ENCODE measurements at regions not wholly inside any gene's neighbourhood (a gene's known extent, or its start where the extent isn't known, plus 50 kb on each side); places are given as distances from the start of the nearest gene placed in this dataset.

DNA sequence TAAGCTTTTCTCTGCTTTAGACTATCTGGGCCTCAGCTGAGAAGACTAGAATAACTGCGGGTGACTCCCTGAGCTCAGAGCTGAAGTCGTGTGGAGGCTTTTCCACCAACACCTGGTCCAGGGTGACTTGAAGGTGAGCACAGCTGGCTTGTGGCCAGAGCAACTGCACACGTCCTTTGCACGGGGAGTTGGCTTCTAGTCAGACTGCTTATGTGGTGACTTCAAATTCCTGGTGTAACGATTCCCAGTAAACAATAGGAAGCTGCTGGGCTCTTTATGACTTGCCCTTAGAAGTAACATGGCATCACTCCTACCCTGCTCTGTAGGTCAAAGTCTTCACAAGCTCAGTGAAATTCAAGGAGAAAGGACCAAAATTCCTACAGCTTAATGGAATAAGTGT, 800.6 kb upstream of the CDH6 start:
- Histone ChIP-seq H3K9me2 (ENCODE audit: insufficient read depth) (peaks cover 11% of the 10 kb centered on the region), H3K4me3 (no peak overlapping the region), H4K20me1 (replicated peaks; ENCODE audit: insufficient read depth) (no peaks in the 10 kb centered on the region), H3K4me1 (ENCODE audit: insufficient read depth) (0 out of 2 replicates have a peak, but pooled peaks cover 5% of the 10 kb centered on the region), H3K27me3 (ENCODE audit: insufficient read depth) (no peaks in the 10 kb centered on the region), H3K4me2 (no peak overlapping the region), H3K79me2 (replicated peaks; ENCODE audit: insufficient read depth) (no peaks in the 10 kb centered on the region), H3K27ac (ENCODE audit: low read depth) (no peak overlapping the region), H2AFZ (peak overlapping the region; percentile 48; the same call in 1 of the 2 replicates), H3K36me3 (ENCODE audit: insufficient read depth) (no peaks in the 10 kb centered on the region), H3F3A (replicated peaks; ENCODE audit: low read depth) (no peaks in the 10 kb centered on the region)
- Mint-ChIP-seq H3K4me3 (no peak overlapping the region), H3K36me3 (ENCODE audit: low read depth) (peaks cover 5% of the 10 kb centered on the region; the same call in 1 of the 3 replicates), H3K4me1 (peaks cover 21% of the 10 kb centered on the region), H3K27ac (no peak overlapping the region), H3K9me3 (no peaks in the 10 kb centered on the region), H3K27me3 (ENCODE audit: insufficient read depth, low read depth, poor library complexity) (peaks cover 1% of the 10 kb centered on the region)
- DNase-seq (ENCODE audit: low spot score) (no peak), ATAC-seq (no peak)
- TF ChIP-seq, protein P1, sequence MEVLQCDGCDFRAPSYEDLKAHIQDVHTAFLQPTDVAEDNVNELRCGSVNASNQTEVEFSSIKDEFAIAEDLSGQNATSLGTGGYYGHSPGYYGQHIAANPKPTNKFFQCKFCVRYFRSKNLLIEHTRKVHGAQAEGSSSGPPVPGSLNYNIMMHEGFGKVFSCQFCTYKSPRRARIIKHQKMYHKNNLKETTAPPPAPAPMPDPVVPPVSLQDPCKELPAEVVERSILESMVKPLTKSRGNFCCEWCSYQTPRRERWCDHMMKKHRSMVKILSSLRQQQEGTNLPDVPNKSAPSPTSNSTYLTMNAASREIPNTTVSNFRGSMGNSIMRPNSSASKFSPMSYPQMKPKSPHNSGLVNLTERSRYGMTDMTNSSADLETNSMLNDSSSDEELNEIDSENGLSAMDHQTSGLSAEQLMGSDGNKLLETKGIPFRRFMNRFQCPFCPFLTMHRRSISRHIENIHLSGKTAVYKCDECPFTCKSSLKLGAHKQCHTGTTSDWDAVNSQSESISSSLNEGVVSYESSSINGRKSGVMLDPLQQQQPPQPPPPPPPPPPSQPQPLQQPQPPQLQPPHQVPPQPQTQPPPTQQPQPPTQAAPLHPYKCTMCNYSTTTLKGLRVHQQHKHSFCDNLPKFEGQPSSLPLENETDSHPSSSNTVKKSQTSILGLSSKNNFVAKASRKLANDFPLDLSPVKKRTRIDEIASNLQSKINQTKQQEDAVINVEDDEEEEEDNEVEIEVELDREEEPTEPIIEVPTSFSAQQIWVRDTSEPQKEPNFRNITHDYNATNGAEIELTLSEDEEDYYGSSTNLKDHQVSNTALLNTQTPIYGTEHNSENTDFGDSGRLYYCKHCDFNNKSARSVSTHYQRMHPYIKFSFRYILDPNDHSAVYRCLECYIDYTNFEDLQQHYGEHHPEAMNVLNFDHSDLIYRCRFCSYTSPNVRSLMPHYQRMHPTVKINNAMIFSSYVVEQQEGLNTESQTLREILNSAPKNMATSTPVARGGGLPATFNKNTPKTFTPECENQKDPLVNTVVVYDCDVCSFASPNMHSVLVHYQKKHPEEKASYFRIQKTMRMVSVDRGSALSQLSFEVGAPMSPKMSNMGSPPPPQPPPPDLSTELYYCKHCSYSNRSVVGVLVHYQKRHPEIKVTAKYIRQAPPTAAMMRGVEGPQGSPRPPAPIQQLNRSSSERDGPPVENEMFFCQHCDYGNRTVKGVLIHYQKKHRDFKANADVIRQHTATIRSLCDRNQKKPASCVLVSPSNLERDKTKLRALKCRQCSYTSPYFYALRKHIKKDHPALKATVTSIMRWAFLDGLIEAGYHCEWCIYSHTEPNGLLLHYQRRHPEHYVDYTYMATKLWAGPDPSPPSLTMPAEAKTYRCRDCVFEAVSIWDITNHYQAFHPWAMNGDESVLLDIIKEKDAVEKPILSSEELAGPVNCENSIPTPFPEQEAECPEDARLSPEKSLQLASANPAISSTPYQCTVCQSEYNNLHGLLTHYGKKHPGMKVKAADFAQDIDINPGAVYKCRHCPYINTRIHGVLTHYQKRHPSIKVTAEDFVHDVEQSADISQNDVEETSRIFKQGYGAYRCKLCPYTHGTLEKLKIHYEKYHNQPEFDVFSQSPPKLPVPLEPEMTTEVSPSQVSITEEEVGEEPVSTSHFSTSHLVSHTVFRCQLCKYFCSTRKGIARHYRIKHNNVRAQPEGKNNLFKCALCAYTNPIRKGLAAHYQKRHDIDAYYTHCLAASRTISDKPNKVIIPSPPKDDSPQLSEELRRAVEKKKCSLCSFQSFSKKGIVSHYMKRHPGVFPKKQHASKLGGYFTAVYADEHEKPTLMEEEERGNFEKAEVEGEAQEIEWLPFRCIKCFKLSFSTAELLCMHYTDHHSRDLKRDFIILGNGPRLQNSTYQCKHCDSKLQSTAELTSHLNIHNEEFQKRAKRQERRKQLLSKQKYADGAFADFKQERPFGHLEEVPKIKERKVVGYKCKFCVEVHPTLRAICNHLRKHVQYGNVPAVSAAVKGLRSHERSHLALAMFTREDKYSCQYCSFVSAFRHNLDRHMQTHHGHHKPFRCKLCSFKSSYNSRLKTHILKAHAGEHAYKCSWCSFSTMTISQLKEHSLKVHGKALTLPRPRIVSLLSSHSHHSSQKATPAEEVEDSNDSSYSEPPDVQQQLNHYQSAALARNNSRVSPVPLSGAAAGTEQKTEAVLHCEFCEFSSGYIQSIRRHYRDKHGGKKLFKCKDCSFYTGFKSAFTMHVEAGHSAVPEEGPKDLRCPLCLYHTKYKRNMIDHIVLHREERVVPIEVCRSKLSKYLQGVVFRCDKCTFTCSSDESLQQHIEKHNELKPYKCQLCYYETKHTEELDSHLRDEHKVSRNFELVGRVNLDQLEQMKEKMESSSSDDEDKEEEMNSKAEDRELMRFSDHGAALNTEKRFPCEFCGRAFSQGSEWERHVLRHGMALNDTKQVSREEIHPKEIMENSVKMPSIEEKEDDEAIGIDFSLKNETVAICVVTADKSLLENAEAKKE (CRISPR knock-in tag; IDR thresholded peaks at IDR 0.05): no peak

DNA sequence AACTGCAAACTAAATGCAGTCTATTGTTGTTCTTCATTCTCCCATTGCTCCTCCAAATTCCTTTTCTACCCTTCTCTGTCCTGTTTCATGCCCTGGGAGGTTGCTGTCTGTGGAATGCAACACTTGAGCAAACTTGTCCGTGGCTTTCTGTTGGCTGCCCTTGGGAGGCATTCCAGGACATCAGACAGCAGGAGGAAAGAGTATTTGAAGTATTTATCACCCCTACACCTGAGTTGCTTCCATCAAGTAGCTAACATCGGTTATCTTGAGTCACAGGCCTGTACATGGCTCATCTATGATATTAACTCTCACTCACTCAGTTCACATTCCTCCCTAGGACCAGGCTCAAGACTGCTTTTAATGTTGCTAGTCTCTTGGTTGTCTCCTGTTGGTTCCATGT, 803.4 kb upstream of the CDH6 start:
- peak; percentile 43 for DNase-seq (ENCODE audit: low spot score)
- Mint-ChIP-seq H3K4me3 (no peak overlapping the region), H3K4me1 (peaks cover 25% of the 10 kb centered on the region), H3K9me3 (no peaks in the 10 kb centered on the region), H3K36me3 (ENCODE audit: low read depth) (peaks cover 5% of the 10 kb centered on the region; the same call in 1 of the 3 replicates), H3K27ac (peak overlapping the region; percentile 79; the same call in 1 of the 2 replicates), H3K27me3 (ENCODE audit: insufficient read depth, low read depth, poor library complexity) (peaks cover 3% of the 10 kb centered on the region)
- Histone ChIP-seq H3K27me3 (ENCODE audit: insufficient read depth) (no peaks in the 10 kb centered on the region), H2AFZ (no peak overlapping the region), H3K36me3 (ENCODE audit: insufficient read depth) (no peaks in the 10 kb centered on the region), H3K27ac (ENCODE audit: low read depth) (no peak overlapping the region), H3K4me3 (no peak overlapping the region), H3K9me2 (ENCODE audit: insufficient read depth) (peaks cover 11% of the 10 kb centered on the region), H4K20me1 (replicated peaks; ENCODE audit: insufficient read depth) (no peaks in the 10 kb centered on the region), H3K4me2 (no peak overlapping the region), H3K79me2 (replicated peaks; ENCODE audit: insufficient read depth) (no peaks in the 10 kb centered on the region), H3K4me1 (ENCODE audit: insufficient read depth) (0 out of 2 replicates have a peak, but pooled peaks cover 9% of the 10 kb centered on the region), H3F3A (replicated peaks; ENCODE audit: low read depth) (no peaks in the 10 kb centered on the region)
- ATAC-seq: no peak
- TF ChIP-seq, protein P1 (CRISPR knock-in tag; IDR thresholded peaks at IDR 0.05): no peak
- TF ChIP-seq POLR2AphosphoS5 (IDR thresholded peaks at IDR 0.05; ENCODE audit: low read depth) (no peak), CREB1 (CRISPR knock-in tag; IDR thresholded peaks at IDR 0.05; ENCODE audit: low read depth) (no peak), EZH2phosphoT487 (IDR thresholded peaks at IDR 0.05; ENCODE audit: unreplicated experiment) (no peak)

Measured in GM23338 (cell line).